ENCODE measurements at regions not wholly inside any gene's neighbourhood (a gene's known extent, or its start where the extent isn't known, plus 50 kb on each side); places are given as distances from the start of the nearest gene placed in this dataset.
A peak's percentile ranks its signal among the peaks of the same experiment; 100 is the strongest.
"Not testable (repeated sequence)": the region's sequence is repeated elsewhere in the genome, so short reads cannot be mapped to it uniquely, and the experiment has no call there.

DNA sequence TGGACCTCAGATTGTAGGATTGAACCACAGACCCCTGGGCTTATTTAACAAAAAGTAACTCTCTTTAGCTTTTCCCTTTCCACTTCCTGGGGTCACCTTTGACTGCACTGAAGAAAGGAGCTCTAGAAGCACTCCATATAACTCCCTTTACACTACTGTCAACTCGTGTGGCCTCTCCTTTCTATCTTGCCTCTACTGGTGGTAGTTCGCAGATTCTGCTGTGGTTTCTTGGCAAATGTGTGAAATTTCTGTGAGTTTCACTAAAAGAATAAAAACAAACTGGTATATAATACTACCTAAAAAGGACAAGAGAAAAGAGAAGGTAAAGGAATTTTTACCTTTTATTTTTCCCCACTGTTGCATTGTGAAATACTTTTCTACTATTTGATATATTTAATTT, 1298.1 kb downstream of the PCDH9 start:
- ATAC-seq = no peak
- TF ChIP-seq ZC3H10 (CRISPR knock-in tag; IDR thresholded peaks at IDR 0.05) (no peak), BACH2 (CRISPR knock-in tag; IDR thresholded peaks at IDR 0.05; ENCODE audit: borderline replicate concordance) (no peak)
- TF ChIP-seq, protein P1, sequence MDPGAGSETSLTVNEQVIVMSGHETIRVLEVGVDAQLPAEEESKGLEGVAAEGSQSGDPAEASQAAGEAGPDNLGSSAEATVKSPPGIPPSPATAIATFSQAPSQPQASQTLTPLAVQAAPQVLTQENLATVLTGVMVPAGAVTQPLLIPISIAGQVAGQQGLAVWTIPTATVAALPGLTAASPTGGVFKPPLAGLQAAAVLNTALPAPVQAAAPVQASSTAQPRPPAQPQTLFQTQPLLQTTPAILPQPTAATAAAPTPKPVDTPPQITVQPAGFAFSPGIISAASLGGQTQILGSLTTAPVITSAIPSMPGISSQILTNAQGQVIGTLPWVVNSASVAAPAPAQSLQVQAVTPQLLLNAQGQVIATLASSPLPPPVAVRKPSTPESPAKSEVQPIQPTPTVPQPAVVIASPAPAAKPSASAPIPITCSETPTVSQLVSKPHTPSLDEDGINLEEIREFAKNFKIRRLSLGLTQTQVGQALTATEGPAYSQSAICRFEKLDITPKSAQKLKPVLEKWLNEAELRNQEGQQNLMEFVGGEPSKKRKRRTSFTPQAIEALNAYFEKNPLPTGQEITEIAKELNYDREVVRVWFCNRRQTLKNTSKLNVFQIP (CRISPR knock-in tag; IDR thresholded peaks at IDR 0.05; ENCODE audit: borderline replicate concordance, low read depth) = no peak

- ATAC-seq = no peak
- TF ChIP-seq ZC3H10 (CRISPR knock-in tag; IDR thresholded peaks at IDR 0.05) = no peak
- TF ChIP-seq, protein P2, sequence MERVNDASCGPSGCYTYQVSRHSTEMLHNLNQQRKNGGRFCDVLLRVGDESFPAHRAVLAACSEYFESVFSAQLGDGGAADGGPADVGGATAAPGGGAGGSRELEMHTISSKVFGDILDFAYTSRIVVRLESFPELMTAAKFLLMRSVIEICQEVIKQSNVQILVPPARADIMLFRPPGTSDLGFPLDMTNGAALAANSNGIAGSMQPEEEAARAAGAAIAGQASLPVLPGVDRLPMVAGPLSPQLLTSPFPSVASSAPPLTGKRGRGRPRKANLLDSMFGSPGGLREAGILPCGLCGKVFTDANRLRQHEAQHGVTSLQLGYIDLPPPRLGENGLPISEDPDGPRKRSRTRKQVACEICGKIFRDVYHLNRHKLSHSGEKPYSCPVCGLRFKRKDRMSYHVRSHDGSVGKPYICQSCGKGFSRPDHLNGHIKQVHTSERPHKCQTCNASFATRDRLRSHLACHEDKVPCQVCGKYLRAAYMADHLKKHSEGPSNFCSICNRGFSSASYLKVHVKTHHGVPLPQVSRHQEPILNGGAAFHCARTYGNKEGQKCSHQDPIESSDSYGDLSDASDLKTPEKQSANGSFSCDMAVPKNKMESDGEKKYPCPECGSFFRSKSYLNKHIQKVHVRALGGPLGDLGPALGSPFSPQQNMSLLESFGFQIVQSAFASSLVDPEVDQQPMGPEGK (CRISPR knock-in tag; IDR thresholded peaks at IDR 0.05; ENCODE audit: borderline replicate concordance) = no peak
- no peak for TF ChIP-seq CSRNP3 (CRISPR knock-in tag; IDR thresholded peaks at IDR 0.05)
- TF ChIP-seq ESRRG (CRISPR knock-in tag; IDR thresholded peaks at IDR 0.05) = no peak
- no peak for TF ChIP-seq ZNF8 (CRISPR knock-in tag; IDR thresholded peaks at IDR 0.05)
- TF ChIP-seq ISL1 (CRISPR knock-in tag; IDR thresholded peaks at IDR 0.05) = no peak
- no peak for TF ChIP-seq ZFP30 (CRISPR knock-in tag; IDR thresholded peaks at IDR 0.05)
- TF ChIP-seq BACH2 (CRISPR knock-in tag; IDR thresholded peaks at IDR 0.05; ENCODE audit: borderline replicate concordance) = no peak
- TF ChIP-seq RARB (CRISPR knock-in tag; IDR thresholded peaks at IDR 0.05) = no peak
- TF ChIP-seq CSDC2 (CRISPR knock-in tag; IDR thresholded peaks at IDR 0.05) = no peak
- TF ChIP-seq OSR1 (CRISPR knock-in tag; IDR thresholded peaks at IDR 0.05) = no peak
- no peak for TF ChIP-seq TCF4 (CRISPR knock-in tag; IDR thresholded peaks at IDR 0.05; ENCODE audit: borderline replicate concordance)
- no peak for TF ChIP-seq TSHZ2 (CRISPR knock-in tag; IDR thresholded peaks at IDR 0.05)
These were observed 1300.7 kb downstream of the PCDH9 start for GRCh38 chr13:65929436-65929835.

- no peak for TF ChIP-seq RARB (CRISPR knock-in tag; IDR thresholded peaks at IDR 0.05)
- no peak for TF ChIP-seq OSR1 (CRISPR knock-in tag; IDR thresholded peaks at IDR 0.05)
- no peak for TF ChIP-seq CREB5 (CRISPR knock-in tag; IDR thresholded peaks at IDR 0.05; ENCODE audit: low read depth)
- TF ChIP-seq TOX (CRISPR knock-in tag; IDR thresholded peaks at IDR 0.05; ENCODE audit: borderline replicate concordance) = no peak
- TF ChIP-seq, protein P2 (CRISPR knock-in tag; IDR thresholded peaks at IDR 0.05; ENCODE audit: borderline replicate concordance) = no peak
- TF ChIP-seq TCF4 (CRISPR knock-in tag; IDR thresholded peaks at IDR 0.05; ENCODE audit: borderline replicate concordance) = no peak
- TF ChIP-seq ZNF8 (CRISPR knock-in tag; IDR thresholded peaks at IDR 0.05) = no peak
- no peak for TF ChIP-seq ESRRG (CRISPR knock-in tag; IDR thresholded peaks at IDR 0.05)
- TF ChIP-seq, protein P1 (CRISPR knock-in tag; IDR thresholded peaks at IDR 0.05; ENCODE audit: borderline replicate concordance, low read depth) = no peak
- TF ChIP-seq CSDC2 (CRISPR knock-in tag; IDR thresholded peaks at IDR 0.05) = no peak
- TF ChIP-seq SNAI2 (CRISPR knock-in tag; IDR thresholded peaks at IDR 0.05) = no peak
- no peak for TF ChIP-seq ZFP30 (CRISPR knock-in tag; IDR thresholded peaks at IDR 0.05)
- no peak for TF ChIP-seq ZNF70 (CRISPR knock-in tag; IDR thresholded peaks at IDR 0.05)
- no peak for TF ChIP-seq BACH2 (CRISPR knock-in tag; IDR thresholded peaks at IDR 0.05; ENCODE audit: borderline replicate concordance)
- TF ChIP-seq ARNTL (CRISPR knock-in tag; IDR thresholded peaks at IDR 0.05; ENCODE audit: borderline replicate concordance, low read depth) = no peak
- no peak for TF ChIP-seq CSRNP3 (CRISPR knock-in tag; IDR thresholded peaks at IDR 0.05)
- TF ChIP-seq ZFP3 (CRISPR knock-in tag; IDR thresholded peaks at IDR 0.05) = no peak
- no peak for TF ChIP-seq ZC3H10 (CRISPR knock-in tag; IDR thresholded peaks at IDR 0.05)
- TF ChIP-seq ZNF565 (CRISPR knock-in tag; conservative IDR thresholded peaks at IDR 0.05; ENCODE audit: low read depth) = no peak
- no peak for TF ChIP-seq PPARA (CRISPR knock-in tag; IDR thresholded peaks at IDR 0.05; ENCODE audit: borderline replicate concordance)
- peak; percentile 66 for ATAC-seq
These were observed 1303.4 kb downstream of the PCDH9 start for GRCh38 chr13:65926750-65927171.

DNA sequence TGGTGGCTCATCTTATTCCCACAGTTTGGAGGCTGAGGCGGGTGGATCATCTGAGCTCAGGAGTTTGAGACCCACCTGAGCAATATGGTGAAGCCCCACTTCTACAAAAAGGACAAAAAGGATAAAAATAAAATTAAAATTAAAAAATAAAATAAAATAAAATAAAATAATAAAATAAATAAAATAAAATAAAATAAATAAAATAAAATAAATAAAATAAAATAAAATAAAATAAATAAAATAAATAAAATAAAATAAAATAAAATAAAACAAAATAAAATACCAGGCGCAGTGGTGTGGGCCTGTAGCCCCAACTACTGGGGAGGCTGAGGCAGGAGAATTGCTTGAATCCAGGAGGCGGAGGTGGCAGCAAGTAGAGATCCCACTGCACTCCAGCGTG, 1307.3 kb downstream of the PCDH9 start:
- not testable (repeated sequence) for ATAC-seq
